AG04449 (cell line): ENCODE measurements at regions not wholly inside any gene's neighbourhood (a gene's known extent, or its start where the extent isn't known, plus 50 kb on each side); places are given as distances from the start of the nearest gene placed in this dataset.

Source experiments
- CTCF ChIA-PET: fragments of 350-600 bp; formaldehyde crosslinking; extraction: SDS; loops from one replicate; lab custom pipeline; 2021; ENCODE audit warnings: antibody characterized with exemption; lab: Yijun Ruan, JAX
- POLR2A ChIA-PET: fragments of 400-600, 350-600 bp; formaldehyde crosslinking; extraction: SDS; loops from one replicate; lab custom pipeline; 2020; ENCODE audit warnings: antibody characterized with exemption, inconsistent platforms; lab: Yijun Ruan, JAX
- DNase-seq: peaks from one replicate; pipeline ENCODE4 v3.0.0-alpha.2; 2010; ENCODE audit warnings: low read depth, low spot score
- H3K4me3 ChIP-seq: 2 replicates; pipeline ENCODE4 v1.5.1; 2011; ENCODE audit warnings: low read depth, mild to moderate bottlenecking, control low read depth, low read length
- TF ChIP-seq, protein P1 (sequence below): IDR thresholded peaks from one replicate; pipeline ENCODE4 v1.5.1; 2011; ENCODE audit warnings: mild to moderate bottlenecking, moderate library complexity, low read length, control low read depth, inconsistent platforms; ENCODE audit not compliant: insufficient read depth; ENCODE audit errors: missing control alignments

DNA sequence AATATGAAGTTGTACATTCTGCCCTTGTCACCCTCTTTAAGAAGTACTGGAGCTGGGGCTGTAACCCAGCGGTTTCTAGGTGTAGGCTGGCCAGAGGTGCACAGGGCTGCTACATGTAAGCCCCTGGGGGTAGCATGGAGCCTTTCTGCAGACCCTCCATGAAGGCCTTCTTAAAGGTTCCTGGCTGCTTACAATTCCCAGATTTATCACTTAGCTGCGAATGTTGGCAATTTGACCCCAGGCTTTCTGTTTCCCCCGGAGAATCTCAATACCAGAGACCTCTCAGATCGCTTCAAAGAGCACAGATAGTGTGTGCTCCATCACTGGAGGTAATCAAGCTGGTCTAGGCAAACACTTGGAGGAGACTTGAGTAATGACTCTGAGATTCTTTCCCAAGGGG is 309.4 kb downstream of the CBLN1 start:
- POLR2A ChIA-PET = no interaction called here
- no peak overlapping the region for H3K4me3 ChIP-seq
- CTCF ChIA-PET = no interaction called here
- TF ChIP-seq, protein P1, sequence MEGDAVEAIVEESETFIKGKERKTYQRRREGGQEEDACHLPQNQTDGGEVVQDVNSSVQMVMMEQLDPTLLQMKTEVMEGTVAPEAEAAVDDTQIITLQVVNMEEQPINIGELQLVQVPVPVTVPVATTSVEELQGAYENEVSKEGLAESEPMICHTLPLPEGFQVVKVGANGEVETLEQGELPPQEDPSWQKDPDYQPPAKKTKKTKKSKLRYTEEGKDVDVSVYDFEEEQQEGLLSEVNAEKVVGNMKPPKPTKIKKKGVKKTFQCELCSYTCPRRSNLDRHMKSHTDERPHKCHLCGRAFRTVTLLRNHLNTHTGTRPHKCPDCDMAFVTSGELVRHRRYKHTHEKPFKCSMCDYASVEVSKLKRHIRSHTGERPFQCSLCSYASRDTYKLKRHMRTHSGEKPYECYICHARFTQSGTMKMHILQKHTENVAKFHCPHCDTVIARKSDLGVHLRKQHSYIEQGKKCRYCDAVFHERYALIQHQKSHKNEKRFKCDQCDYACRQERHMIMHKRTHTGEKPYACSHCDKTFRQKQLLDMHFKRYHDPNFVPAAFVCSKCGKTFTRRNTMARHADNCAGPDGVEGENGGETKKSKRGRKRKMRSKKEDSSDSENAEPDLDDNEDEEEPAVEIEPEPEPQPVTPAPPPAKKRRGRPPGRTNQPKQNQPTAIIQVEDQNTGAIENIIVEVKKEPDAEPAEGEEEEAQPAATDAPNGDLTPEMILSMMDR = no peak
- no peak for DNase-seq

DNA sequence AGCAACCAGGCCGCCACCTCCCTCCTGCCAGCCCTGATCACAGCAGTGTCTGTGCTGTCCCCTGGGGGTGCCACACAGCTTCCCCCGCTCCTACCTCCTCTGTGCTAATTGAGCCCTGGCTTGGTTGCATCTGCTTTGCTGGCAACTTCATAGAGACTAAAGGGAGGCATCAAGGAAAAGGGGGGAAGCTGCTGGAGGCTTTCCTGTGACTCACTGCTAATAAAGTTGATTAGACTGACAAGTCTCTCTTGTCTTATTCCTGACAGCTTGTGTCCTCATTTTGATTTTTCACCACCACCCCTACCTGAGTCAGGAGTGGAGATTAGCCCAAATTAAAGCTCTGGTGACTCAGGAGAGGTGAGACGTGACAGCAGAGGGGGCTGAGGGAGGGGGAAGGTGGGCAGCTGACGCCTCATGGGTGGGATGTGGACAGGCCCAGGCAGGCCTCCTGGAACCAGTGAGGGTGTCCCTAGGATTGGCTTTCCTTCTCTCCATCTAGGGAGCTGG is 310.0 kb downstream of the CBLN1 start:
- no peak overlapping the region for H3K4me3 ChIP-seq
- DNase-seq = no peak
- ChIA-PET CTCF (no interaction called here), POLR2A (no interaction called here)
- TF ChIP-seq, protein P1 = no peak

DNA sequence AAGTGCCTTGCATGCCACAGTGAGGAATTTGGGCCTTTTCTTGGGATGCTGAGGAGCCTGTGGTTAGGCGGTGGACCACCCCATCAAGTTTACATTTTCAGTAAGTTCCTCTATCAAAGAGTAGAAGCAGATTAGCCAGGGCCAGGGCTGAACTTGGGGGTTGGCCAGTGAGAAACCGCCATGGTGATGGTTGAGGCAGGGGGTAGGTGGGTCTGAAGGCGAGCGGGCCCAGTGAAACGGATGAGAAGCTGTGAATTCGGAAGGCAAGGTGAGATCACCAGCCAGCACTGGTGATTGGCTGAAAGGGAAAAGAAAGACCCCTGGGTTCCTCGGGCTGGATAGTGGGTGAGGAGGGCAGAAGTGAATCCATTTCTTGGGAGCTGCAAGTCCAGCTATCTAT is 311.4 kb downstream of the CBLN1 start:
- CTCF ChIA-PET = no interaction called here
- TF ChIP-seq, protein P1 = no peak
- POLR2A ChIA-PET = no interaction called here
- no peak overlapping the region for H3K4me3 ChIP-seq
- DNase-seq = no peak

DNA sequence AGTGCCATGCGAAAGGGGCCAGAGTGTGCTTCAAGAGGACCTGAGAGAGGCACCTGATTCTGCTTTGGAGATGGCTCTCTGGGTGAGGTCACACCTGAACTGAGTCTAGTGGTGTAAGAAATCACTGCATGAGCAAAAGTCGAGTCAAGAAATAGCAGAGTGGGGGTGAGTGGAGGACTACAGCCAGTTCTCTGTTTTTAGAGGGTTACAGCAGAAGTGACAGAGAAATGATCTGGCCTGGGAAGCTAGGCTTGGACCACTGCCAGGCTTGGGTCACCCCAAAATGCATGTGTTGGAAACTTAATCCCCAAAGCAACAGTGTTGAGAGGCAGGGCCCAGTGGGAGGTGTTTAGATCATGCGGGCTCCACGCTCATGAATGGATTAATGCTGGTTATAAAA is 312.0 kb downstream of the CBLN1 start:
- ChIA-PET CTCF (no interaction called here), POLR2A (no interaction called here)
- H3K4me3 ChIP-seq = no peak overlapping the region
- no peak for DNase-seq
- TF ChIP-seq, protein P1 = no peak

DNA sequence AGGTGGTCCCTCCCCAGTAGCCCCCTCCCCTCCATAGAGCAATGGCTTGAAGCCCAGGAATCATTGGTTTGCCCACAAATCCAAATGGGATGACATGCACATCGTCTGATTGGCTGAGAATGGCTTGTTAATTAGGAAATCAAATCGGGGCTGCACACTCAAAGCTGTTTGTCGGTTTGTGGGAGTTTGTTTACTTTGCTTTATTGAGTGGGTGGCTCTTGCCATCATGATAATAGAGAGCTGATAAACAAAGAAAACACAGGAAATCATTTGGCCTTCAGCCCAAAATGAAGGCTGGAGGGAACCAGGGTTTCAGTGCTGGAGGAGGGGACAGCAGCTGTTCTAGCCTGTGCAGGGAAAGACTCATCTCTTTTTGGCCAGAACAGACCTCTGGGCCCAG is 316.3 kb downstream of the CBLN1 start:
- CTCF ChIA-PET = no interaction called here
- DNase-seq = no peak
- POLR2A ChIA-PET = no interaction called here
- H3K4me3 ChIP-seq = no peak overlapping the region
- TF ChIP-seq, protein P1 = no peak

DNA sequence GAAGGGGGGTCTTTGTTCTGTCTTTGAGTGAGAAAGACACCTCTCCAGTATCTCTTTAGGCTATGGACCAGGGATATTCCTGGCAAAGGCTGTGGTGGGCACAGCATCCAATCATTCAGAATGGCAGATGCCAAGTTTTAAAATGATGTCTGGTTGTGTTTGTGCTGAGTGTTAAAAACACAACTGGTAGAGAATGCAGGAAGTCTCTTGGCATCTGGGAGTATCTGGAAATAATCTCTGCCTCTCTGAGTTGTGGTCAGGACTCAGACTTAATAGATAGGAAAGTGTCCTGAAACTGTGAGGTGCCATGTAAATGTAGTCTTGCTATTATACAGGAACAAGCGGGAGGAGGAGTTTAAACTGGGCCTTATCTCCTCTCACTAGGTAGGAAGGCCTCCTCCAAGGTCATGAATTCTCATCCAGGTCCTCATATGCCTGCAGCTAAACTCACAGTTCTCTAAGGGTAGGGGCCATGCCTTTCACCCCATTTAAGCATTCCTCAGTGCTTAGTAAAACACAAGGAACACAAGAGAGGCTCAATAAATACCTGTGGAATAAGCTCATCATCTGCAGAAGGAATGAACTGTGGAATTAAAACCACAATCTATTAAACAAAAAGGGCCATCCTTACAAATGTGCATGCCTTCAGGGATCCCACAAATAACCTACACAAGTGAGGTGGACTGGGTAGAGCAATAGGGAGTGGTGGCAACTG is 317.6 kb downstream of the CBLN1 start:
- ChIA-PET CTCF (no interaction called here), POLR2A (no interaction called here)
- no peak overlapping the region for H3K4me3 ChIP-seq
- TF ChIP-seq, protein P1 = no peak
- DNase-seq = peak; percentile 72
